Loucy (cell line): ENCODE measurements at regions not wholly inside any gene's neighbourhood (a gene's known extent, or its start where the extent isn't known, plus 50 kb on each side); places are given as distances from the start of the nearest gene placed in this dataset.
"Not testable (repeated sequence)": the region's sequence is repeated elsewhere in the genome, so short reads cannot be mapped to it uniquely, and the experiment has no call there.

Experiments used
- H2AFZ ChIP-seq: fragments of 200-600 bp; sonication (generic); 2 replicates; pipeline ENCODE4 v1.6.0; 2016; ENCODE audit warnings: antibody characterized with exemption, mild to moderate bottlenecking, low read length, moderate library complexity
- H3F3A ChIP-seq: fragments of 200-600 bp; 2 replicates; pipeline ENCODE4 v1.6.0; 2016; ENCODE audit warnings: antibody characterized with exemption, low read depth, mild to moderate bottlenecking
- H3K27me3 ChIP-seq: fragments of 200-600 bp; sonication (generic); 2 replicates; pipeline ENCODE4 v1.6.1; 2014; ENCODE audit warnings: low read length, mild to moderate bottlenecking; ENCODE audit not compliant: insufficient read depth, poor library complexity, severe bottlenecking
- H3K36me3 ChIP-seq: fragments of 200-600 bp; sonication (generic); 2 replicates; pipeline ENCODE4 v1.6.1; 2016; ENCODE audit warnings: low read length; ENCODE audit not compliant: insufficient read depth
- H3K4me1 ChIP-seq: fragments of 200-600 bp; sonication (generic); 2 replicates; pipeline ENCODE4 v1.5.1; 2014; ENCODE audit warnings: low read length, mild to moderate bottlenecking; ENCODE audit not compliant: insufficient read depth, poor library complexity, severe bottlenecking
- H3K4me2 ChIP-seq: fragments of 200-600 bp; sonication (generic); 2 replicates; pipeline ENCODE4 v1.6.0; 2014; ENCODE audit warnings: antibody characterized with exemption, low read length, low read depth, mild to moderate bottlenecking; ENCODE audit not compliant: poor library complexity, severe bottlenecking
- H3K4me3 ChIP-seq: fragments of 200-600 bp; sonication (generic); 2 replicates; pipeline ENCODE4 v1.5.1; 2014; ENCODE audit warnings: low read length, mild to moderate bottlenecking, mixed read lengths; ENCODE audit not compliant: poor library complexity, severe bottlenecking
- H3K79me2 ChIP-seq: fragments of 200-600 bp; sonication (generic); 2 replicates; pipeline ENCODE4 v1.6.1; 2014; ENCODE audit warnings: low read length; ENCODE audit not compliant: insufficient read depth
- H3K9ac ChIP-seq: fragments of 200-600 bp; sonication (generic); 2 replicates; pipeline ENCODE4 v1.6.0; 2014; ENCODE audit warnings: mild to moderate bottlenecking, low read depth, low read length, moderate library complexity; ENCODE audit not compliant: poor library complexity, severe bottlenecking
- H3K9me2 ChIP-seq: fragments of 200-600 bp; sonication (generic); replicated peaks from 2 replicates; pipeline ENCODE4 v1.6.1; 2016; ENCODE audit warnings: low read depth, low read length, mixed read lengths
- H3K9me3 ChIP-seq: fragments of 200-600 bp; sonication (generic); 2 replicates; pipeline ENCODE4 v1.6.1; 2014; ENCODE audit warnings: mild to moderate bottlenecking, antibody characterized with exemption, low read length, low read depth; ENCODE audit not compliant: insufficient read depth
- H4K20me1 ChIP-seq: fragments of 200-600 bp; sonication (generic); 2 replicates; pipeline ENCODE4 v1.6.0; 2014; ENCODE audit warnings: antibody characterized with exemption, low read length, mild to moderate bottlenecking; ENCODE audit not compliant: insufficient read depth, poor library complexity, severe bottlenecking
- EZH2phosphoT487 ChIP-seq: fragments of 200-600 bp; IDR thresholded peaks from 2 replicates; pipeline ENCODE4 v1.6.1; 2018; ENCODE audit warnings: antibody characterized with exemption, mild to moderate bottlenecking, moderate library complexity, borderline replicate concordance
- TF ChIP-seq, protein P1 (sequence below): fragments of 200-600 bp; sonication (generic); conservative IDR thresholded peaks from 2 replicates; pipeline ENCODE4 v1.5.1; 2014; ENCODE audit warnings: mild to moderate bottlenecking, antibody characterized with exemption, low read length

- H3K4me1 ChIP-seq, result no peaks in the 10 kb centered on the region
- no peaks in the 10 kb centered on the region for H3K9me3 ChIP-seq
- no peaks in the 10 kb centered on the region for H3K36me3 ChIP-seq
- no peak overlapping the region for H2AFZ ChIP-seq
- H3K4me2 ChIP-seq, result no peak overlapping the region
- TF ChIP-seq EZH2phosphoT487, result no peak
- TF ChIP-seq, protein P1, sequence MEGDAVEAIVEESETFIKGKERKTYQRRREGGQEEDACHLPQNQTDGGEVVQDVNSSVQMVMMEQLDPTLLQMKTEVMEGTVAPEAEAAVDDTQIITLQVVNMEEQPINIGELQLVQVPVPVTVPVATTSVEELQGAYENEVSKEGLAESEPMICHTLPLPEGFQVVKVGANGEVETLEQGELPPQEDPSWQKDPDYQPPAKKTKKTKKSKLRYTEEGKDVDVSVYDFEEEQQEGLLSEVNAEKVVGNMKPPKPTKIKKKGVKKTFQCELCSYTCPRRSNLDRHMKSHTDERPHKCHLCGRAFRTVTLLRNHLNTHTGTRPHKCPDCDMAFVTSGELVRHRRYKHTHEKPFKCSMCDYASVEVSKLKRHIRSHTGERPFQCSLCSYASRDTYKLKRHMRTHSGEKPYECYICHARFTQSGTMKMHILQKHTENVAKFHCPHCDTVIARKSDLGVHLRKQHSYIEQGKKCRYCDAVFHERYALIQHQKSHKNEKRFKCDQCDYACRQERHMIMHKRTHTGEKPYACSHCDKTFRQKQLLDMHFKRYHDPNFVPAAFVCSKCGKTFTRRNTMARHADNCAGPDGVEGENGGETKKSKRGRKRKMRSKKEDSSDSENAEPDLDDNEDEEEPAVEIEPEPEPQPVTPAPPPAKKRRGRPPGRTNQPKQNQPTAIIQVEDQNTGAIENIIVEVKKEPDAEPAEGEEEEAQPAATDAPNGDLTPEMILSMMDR, result no peak
- no peaks in the 10 kb centered on the region for H3K9me2 ChIP-seq
- no peak overlapping the region for H3K4me3 ChIP-seq
- no peaks in the 10 kb centered on the region for H3K27me3 ChIP-seq
- H3K9ac ChIP-seq, result no peak overlapping the region
- no peaks in the 10 kb centered on the region for H3F3A ChIP-seq
- no peaks in the 10 kb centered on the region for H4K20me1 ChIP-seq
- no peaks in the 10 kb centered on the region for H3K79me2 ChIP-seq
Measured at GRCh38 chr6:48606618-48607017, 495.6 kb upstream of the PTCHD4 start.

DNA sequence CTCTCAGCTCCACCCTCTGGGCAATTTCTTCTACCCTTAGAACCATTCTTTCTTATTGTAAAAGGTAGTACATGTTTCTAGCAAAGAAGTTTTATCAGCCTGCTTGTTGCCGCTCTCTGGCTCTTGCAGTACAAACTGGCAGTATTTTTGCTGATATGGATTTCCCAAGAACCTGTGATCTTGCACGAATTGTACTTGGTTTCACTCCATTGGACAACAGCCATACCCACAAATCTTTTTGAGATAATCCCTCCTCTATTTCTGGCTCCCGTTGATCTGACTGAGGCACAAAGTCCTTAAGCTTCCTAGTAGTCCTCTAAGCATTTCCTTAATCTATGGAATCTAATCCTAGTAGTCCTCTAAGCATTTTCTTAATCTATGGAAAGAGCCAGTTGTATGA lies 487.0 kb upstream of the PTCHD4 start:
- Histone ChIP-seq H3F3A (no peaks in the 10 kb centered on the region), H3K79me2 (no peaks in the 10 kb centered on the region), H2AFZ (no peak overlapping the region), H3K4me3 (no peak overlapping the region), H3K36me3 (no peaks in the 10 kb centered on the region), H3K9me2 (no peaks in the 10 kb centered on the region), H3K4me1 (no peaks in the 10 kb centered on the region), H3K4me2 (no peak overlapping the region), H4K20me1 (no peaks in the 10 kb centered on the region), H3K9me3 (no peaks in the 10 kb centered on the region), H3K9ac (no peak overlapping the region), H3K27me3 (no peaks in the 10 kb centered on the region)
- TF ChIP-seq, protein P1, result no peak
- TF ChIP-seq EZH2phosphoT487, result no peak

DNA sequence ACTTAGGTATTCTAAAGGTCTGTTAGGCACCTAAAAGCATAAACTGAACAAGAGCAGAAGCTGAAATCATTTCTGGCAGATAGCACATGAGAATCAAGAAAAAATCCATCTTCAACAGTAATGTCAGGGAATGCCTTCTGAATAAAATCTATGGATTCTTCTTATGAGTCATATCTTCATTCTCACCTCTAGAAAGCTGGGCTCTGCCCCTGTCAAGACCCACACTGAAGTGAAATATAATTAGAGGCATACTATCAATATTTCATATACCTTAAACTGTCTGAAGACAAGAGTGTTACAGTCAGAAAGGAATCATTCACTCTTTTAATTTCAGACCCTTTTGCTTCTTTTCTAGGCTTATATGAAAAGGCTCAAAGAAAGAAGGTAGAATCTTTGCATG lies 485.8 kb upstream of the PTCHD4 start:
- H3K36me3 ChIP-seq, result no peaks in the 10 kb centered on the region

DNA sequence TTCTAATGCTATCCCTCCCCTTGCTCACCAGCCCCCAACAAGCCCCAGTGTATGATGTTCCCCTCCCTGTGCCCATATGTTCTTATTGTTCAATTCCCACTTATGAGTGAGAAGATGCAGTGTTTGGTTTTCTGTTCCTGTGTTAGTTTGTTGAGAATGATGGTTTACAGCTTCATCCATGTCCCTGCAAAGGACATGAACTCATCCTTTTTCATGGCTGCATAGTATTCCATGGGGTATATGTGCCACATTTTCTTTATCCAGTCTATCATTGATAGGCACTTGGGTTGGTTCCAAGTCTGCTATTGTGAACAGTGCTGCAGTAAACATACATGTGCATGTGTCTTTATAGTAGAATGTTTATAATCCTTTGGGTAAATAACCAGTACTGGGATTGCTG lies 480.2 kb upstream of the PTCHD4 start:
- not testable (repeated sequence) for H3K4me3 ChIP-seq, H3K27me3 ChIP-seq, H3K79me2 ChIP-seq, H3K9ac ChIP-seq, H3K9me2 ChIP-seq, H3K4me2 ChIP-seq, H3F3A ChIP-seq, H2AFZ ChIP-seq, H3K4me1 ChIP-seq, H3K9me3 ChIP-seq, H3K36me3 ChIP-seq, H4K20me1 ChIP-seq

More for the DNA sequence above, 485.8 kb upstream of the PTCHD4 start:
- Histone ChIP-seq H2AFZ (no peak overlapping the region), H4K20me1 (no peaks in the 10 kb centered on the region), H3K9me3 (no peaks in the 10 kb centered on the region), H3K4me3 (no peak overlapping the region), H3K4me1 (no peaks in the 10 kb centered on the region), H3K79me2 (no peaks in the 10 kb centered on the region), H3K27me3 (no peaks in the 10 kb centered on the region), H3F3A (no peaks in the 10 kb centered on the region), H3K9ac (no peak overlapping the region), H3K4me2 (no peak overlapping the region), H3K9me2 (no peaks in the 10 kb centered on the region)
- TF ChIP-seq, protein P1, result no peak
- TF ChIP-seq EZH2phosphoT487, result no peak
